LNCAP (cell line): ENCODE measurements at regions not wholly inside any gene's neighbourhood (a gene's known extent, or its start where the extent isn't known, plus 50 kb on each side); places are given as distances from the start of the nearest gene placed in this dataset.

ENCODE experiments used
- CTCF ChIP-seq: fragments of 450-650 bp; IDR thresholded peaks from 2 replicates; pipeline ENCODE4 v1.5.1; 2017; ENCODE audit warnings: mild to moderate bottlenecking

GRCh38 chr6:169156108-169156792, 97.4 kb downstream of the THBS2 start:
- TF ChIP-seq CTCF: no peak

GRCh38 chr6:169155481-169155880, 98.2 kb downstream of the THBS2 start:
- TF ChIP-seq CTCF: no peak

GRCh38 chr6:169153401-169153800, 100.2 kb downstream of the THBS2 start:
- no peak for TF ChIP-seq CTCF

GRCh38 chr6:169146521-169146920, 107.1 kb downstream of the THBS2 start:
- no peak for TF ChIP-seq CTCF

- no peak for TF ChIP-seq CTCF
Measured at GRCh38 chr6:169145991-169146501, 107.6 kb downstream of the THBS2 start.

GRCh38 chr6:169145496-169145895, 108.2 kb downstream of the THBS2 start:
- no peak for TF ChIP-seq CTCF

GRCh38 chr6:169144356-169144755, 109.3 kb downstream of the THBS2 start:
- no peak for TF ChIP-seq CTCF

- TF ChIP-seq CTCF: no peak
Measured at GRCh38 chr6:169142538-169142844, 111.2 kb downstream of the THBS2 start.
